Colonic mucosa (tissue), 4 donors: ENCODE measurements at regions not wholly inside any gene's neighbourhood (a gene's known extent, or its start where the extent isn't known, plus 50 kb on each side); places are given as distances from the start of the nearest gene placed in this dataset.

Experiments
- DNase-seq: peaks from one replicate; pipeline ENCODE4 v3.0.0-alpha.2; 2020
- H3K27ac ChIP-seq: fragments of 200-600 bp; one replicate; pipeline ENCODE4 v1.8.0; 2021
- H3K27me3 ChIP-seq: fragments of 200-600 bp; one replicate; pipeline ENCODE4 v1.8.0; 2021
- H3K36me3 ChIP-seq: fragments of 200-600 bp; one replicate; pipeline ENCODE4 v1.8.0; 2021
- H3K4me1 ChIP-seq: fragments of 200-600 bp; one replicate; pipeline ENCODE4 v1.8.0; 2021; ENCODE audit warnings: mild to moderate bottlenecking
- H3K4me3 ChIP-seq: fragments of 200-600 bp; one replicate; pipeline ENCODE4 v1.8.0; 2021
- H3K9ac ChIP-seq, 2 donors: one replicate each; pipeline ENCODE4 v1.7.0; 2013; ENCODE audit warnings: control low read depth in 2 of 2, low read depth in 2 of 2, low read length in 2 of 2
- H3K9me3 ChIP-seq: fragments of 200-600 bp; one replicate; pipeline ENCODE4 v1.8.0; 2021
- CTCF ChIP-seq: fragments of 200-600 bp; IDR thresholded peaks from one replicate; pipeline ENCODE4 v1.8.0; 2022; ENCODE audit warnings: antibody characterized with exemption, mild to moderate bottlenecking
- intact Hi-C: fragments of 100-400 bp; cut with DNase I; formaldehyde crosslinking; loops from one replicate; pipeline ENCODE4 v1.14.1; 2022
- donor health status: healthy.
- donor health status: DM: no; HTN: no; CAD: no.
- donor health status: DM: no; HTN: no; CAD: no.

- DNase-seq = no peak
Measured at GRCh38 chr18:73023975-73024374, 156.2 kb upstream of the NETO1 start.

GRCh38 chr18:73009691-73010090, 141.9 kb upstream of the NETO1 start:
- no peak overlapping the region for H3K27ac ChIP-seq
- no peak for DNase-seq
- no peak for TF ChIP-seq CTCF
- no peaks in the 10 kb centered on the region for H3K36me3 ChIP-seq
- no peaks in the 10 kb centered on the region for H3K4me1 ChIP-seq
- H3K27me3 ChIP-seq = no peaks in the 10 kb centered on the region
- no peaks in the 10 kb centered on the region for H3K9me3 ChIP-seq
- intact Hi-C loops = no loop called here
- H3K4me3 ChIP-seq = no peak overlapping the region
- H3K9ac ChIP-seq = no peak overlapping the region

More at GRCh38 chr18:73023975-73024374, 156.2 kb upstream of the NETO1 start:
- intact Hi-C loops = no loop called here
- Histone ChIP-seq H3K36me3 (no peaks in the 10 kb centered on the region), H3K4me3 (no peak overlapping the region), H3K27me3 (no peaks in the 10 kb centered on the region), H3K9me3 (no peaks in the 10 kb centered on the region), H3K27ac (no peak overlapping the region), H3K4me1 (no peaks in the 10 kb centered on the region), H3K9ac (no peak overlapping the region)
- no peak for TF ChIP-seq CTCF

GRCh38 chr18:73007915-73008308, 140.1 kb upstream of the NETO1 start:
- no peak overlapping the region for H3K27ac ChIP-seq
- no peaks in the 10 kb centered on the region for H3K4me1 ChIP-seq
- no peaks in the 10 kb centered on the region for H3K9me3 ChIP-seq
- H3K36me3 ChIP-seq = no peaks in the 10 kb centered on the region
- H3K4me3 ChIP-seq = no peak overlapping the region
- no peak overlapping the region for H3K9ac ChIP-seq
- intact Hi-C loops = no loop called here
- no peaks in the 10 kb centered on the region for H3K27me3 ChIP-seq
- no peak for TF ChIP-seq CTCF
- no peak for DNase-seq

GRCh38 chr18:73007195-73007914, 139.6 kb upstream of the NETO1 start:
- H3K4me1 ChIP-seq = no peaks in the 10 kb centered on the region

GRCh38 chr18:73006331-73006730, 138.5 kb upstream of the NETO1 start:
- no peak for DNase-seq

More at GRCh38 chr18:73007195-73007914, 139.6 kb upstream of the NETO1 start:
- Histone ChIP-seq H3K36me3 (no peaks in the 10 kb centered on the region), H3K27ac (no peak overlapping the region), H3K27me3 (no peaks in the 10 kb centered on the region), H3K4me3 (no peak overlapping the region), H3K9me3 (no peaks in the 10 kb centered on the region), H3K9ac (no peak overlapping the region)
- no peak for DNase-seq
- intact Hi-C loops = no loop called here
- TF ChIP-seq CTCF = no peak

More at GRCh38 chr18:73006331-73006730, 138.5 kb upstream of the NETO1 start:
- Histone ChIP-seq H3K27me3 (no peaks in the 10 kb centered on the region), H3K9ac (no peak overlapping the region), H3K27ac (no peak overlapping the region), H3K36me3 (no peaks in the 10 kb centered on the region), H3K4me1 (no peaks in the 10 kb centered on the region), H3K9me3 (no peaks in the 10 kb centered on the region), H3K4me3 (no peak overlapping the region)
- no peak for TF ChIP-seq CTCF
- intact Hi-C loops = no loop called here
